HG03045 (cell line): ENCODE measurements at regions not wholly inside any gene's neighbourhood (a gene's known extent, or its start where the extent isn't known, plus 50 kb on each side); places are given as distances from the start of the nearest gene placed in this dataset.
"Not testable (repeated sequence)": the region's sequence is repeated elsewhere in the genome, so short reads cannot be mapped to it uniquely, and the experiment has no call there.

Experiments used
- ATAC-seq: cut with Tn5 transposase; IDR thresholded peaks from one replicate; pipeline ENCODE4 v1.9.1; 2021; ENCODE audit warnings: mild to moderate bottlenecking, moderate library complexity; ENCODE audit not compliant: unreplicated experiment

GRCh38 chr5:27463446-27464149 is 425.2 kb upstream of the CDH9 start:
- ATAC-seq = no peak

DNA sequence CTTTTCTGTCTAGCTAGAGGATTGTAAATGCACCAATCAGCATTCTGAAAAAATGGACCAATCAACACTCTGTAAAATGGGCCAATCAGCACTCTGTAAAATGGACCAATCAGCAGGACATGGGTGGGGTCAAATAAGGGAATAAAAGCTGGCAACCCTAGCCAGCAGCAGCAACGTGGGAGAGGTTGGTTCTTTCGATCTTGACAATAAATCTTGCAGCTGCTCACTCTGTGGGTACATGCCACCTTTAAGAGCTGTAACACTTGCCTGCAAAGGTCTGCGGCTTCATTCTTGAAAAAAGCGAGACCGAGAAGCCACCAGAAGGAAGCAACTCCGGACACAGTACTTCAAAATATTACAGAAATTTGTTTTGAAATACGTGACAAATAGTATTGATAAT is 424.6 kb upstream of the CDH9 start:
- no peak for ATAC-seq

- ATAC-seq = no peak
Observed at GRCh38 chr5:27458287-27458686, 419.9 kb upstream of the CDH9 start.

- no peak for ATAC-seq
Observed at GRCh38 chr5:27451377-27451776, 413.0 kb upstream of the CDH9 start.

DNA sequence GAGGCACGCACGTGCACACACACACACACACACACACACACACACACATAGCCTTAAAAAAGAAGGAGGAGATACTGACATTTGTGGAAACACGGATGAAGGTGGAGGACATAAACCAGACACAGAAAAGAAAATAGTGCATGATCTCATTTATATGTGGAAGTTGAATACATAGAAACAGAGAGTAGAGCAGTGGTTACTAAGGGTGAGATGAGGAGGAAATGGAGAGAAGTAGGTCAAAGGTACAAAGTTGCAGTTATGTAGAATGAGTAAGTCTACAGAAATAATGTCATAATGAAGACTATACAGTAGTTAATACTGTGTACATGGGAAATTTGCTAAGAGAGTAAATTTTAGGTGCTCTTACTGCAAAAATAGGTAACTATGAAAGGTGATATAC is 412.2 kb upstream of the CDH9 start:
- ATAC-seq = no peak

- not testable (repeated sequence) for ATAC-seq
Observed at GRCh38 chr5:27439383-27439782, 401.0 kb upstream of the CDH9 start.

- no peak for ATAC-seq
Observed at GRCh38 chr5:27437594-27438200, 399.3 kb upstream of the CDH9 start.

GRCh38 chr5:27434335-27434734 is 395.9 kb upstream of the CDH9 start:
- no peak for ATAC-seq

DNA sequence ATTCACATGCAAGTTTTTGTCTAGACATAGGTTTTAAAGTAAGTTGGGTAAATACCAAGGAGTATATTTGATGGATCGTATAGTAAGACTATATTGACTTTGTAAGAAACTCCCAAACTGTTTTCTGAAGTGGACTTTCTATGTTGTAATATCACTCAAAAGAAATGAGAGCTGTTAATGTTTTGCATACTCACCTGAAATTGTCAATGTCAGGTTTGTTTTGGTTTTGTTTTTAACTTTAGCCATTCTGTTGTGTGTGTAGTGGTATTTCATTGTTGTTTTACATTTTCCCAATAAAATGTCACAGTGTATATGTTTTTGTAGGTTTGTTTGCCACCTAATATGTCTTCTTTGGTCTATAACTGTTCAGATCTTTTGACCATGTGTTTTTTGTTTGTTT is 375.7 kb upstream of the CDH9 start:
- no peak for ATAC-seq

GRCh38 chr5:27412384-27412783 is 374.0 kb upstream of the CDH9 start:
- ATAC-seq = no peak

- ATAC-seq = no peak
Observed at GRCh38 chr5:27406020-27406419, 367.6 kb upstream of the CDH9 start.

DNA sequence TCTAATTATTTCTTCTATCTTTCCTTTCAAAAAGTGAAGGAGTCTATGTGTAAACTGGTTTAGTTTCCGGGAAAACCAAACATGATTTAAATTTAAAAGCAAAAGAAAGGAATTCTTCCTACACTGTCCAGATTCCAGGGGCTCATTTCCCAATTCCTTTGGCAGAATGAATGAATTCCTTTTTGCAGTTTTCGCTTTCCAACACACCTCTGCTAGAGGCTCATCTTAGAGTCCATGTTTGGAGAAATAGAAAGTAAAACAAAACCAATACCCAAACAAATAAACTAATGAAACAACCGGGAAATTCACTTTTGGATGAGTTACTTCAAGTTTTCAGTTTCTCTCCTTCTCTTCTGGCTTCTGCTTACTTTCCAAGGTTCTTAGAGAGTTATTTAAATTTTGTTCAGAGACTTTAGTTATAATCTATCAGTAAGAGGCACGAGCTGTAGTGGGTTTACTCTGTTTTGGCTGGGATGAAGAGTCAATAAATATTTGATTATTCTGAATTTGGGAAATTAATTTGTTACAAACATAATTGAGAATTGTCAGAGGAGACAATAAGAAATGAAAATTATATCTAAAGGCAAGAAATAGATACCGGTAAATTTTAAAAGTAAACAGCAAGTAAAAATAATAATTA is 365.0 kb upstream of the CDH9 start:
- no peak for ATAC-seq

- no peak for ATAC-seq
Observed at GRCh38 chr5:27402828-27403227, 364.4 kb upstream of the CDH9 start.

GRCh38 chr5:27396998-27397397 is 358.6 kb upstream of the CDH9 start:
- ATAC-seq = no peak

- ATAC-seq = no peak
Observed at GRCh38 chr5:27392716-27393115, 354.3 kb upstream of the CDH9 start.

DNA sequence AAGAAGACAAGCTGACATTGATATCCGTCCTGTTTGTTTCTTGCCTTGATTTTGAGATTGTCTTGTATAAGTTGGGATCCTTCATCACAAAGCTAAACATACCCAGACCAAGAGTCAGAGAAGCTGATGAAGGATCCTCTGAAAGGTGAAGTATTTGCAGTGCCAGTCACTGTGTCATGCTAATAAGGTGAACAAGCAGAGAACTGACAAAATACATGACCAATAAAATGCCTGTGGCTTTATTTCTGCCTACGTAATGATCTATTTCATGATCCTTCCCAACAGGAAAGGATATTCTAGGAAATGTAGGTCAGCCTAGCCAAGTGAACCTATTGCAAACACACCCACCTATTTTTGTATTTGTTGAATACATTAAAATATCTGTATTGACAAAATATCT is 351.3 kb upstream of the CDH9 start:
- no peak for ATAC-seq

- ATAC-seq = no peak
Observed at GRCh38 chr5:27388755-27389154, 350.4 kb upstream of the CDH9 start.

- no peak for ATAC-seq
Observed at GRCh38 chr5:27387535-27388073, 349.2 kb upstream of the CDH9 start.

GRCh38 chr5:27381686-27382085 is 343.3 kb upstream of the CDH9 start:
- no peak for ATAC-seq

DNA sequence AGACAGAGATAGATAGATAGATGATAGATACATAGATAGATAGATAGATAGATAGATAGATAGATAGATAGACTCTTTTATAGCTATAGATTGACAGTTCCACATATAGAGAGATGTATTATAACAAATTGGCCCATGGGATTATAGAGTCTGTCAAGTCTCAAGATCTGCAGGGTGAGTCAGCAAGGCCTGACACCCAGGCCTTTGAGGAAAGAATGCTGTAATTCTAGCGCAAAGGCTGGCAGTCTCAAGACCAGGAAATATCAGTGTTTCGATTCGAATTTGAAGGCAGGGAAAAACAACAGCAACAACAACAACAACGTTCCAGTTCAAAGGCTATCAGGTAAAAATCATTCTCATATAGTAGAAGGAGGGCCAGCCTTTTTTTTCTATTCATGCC is 339.2 kb upstream of the CDH9 start:
- ATAC-seq = no peak

- ATAC-seq = no peak
Observed at GRCh38 chr5:27353970-27354369, 315.6 kb upstream of the CDH9 start.

GRCh38 chr5:27353540-27353939 is 315.2 kb upstream of the CDH9 start:
- ATAC-seq = no peak
